Calu3 (cell line): ENCODE measurements at regions not wholly inside any gene's neighbourhood (a gene's known extent, or its start where the extent isn't known, plus 50 kb on each side); places are given as distances from the start of the nearest gene placed in this dataset.

Experiments used
- BruUV-seq: library from RNA; stranded (reverse); fragments of 400-500 nt; replicated peaks from 2 replicates; lab custom pipeline; 2021; lab: Mats Ljungman, UMichigan
- CTCF ChIA-PET: fragments of 300-600 bp; sonication (Branson Sonifier 250); formaldehyde crosslinking; loops from one replicate; lab custom pipeline; 2022; ENCODE audit warnings: antibody characterized with exemption; lab: Charles Lee
- DNase-seq: peaks from one replicate; pipeline ENCODE4 v3.0.0; 2022
- H3K27ac Mint-ChIP-seq: one replicate; pipeline ENCODE4 v1.8.0; 2022; ENCODE audit warnings: mixed read lengths; ENCODE audit not compliant: unreplicated experiment
- H3K27me3 Mint-ChIP-seq: one replicate; pipeline ENCODE4 v1.8.0; 2022; ENCODE audit warnings: mixed read lengths; ENCODE audit not compliant: unreplicated experiment
- H3K36me3 Mint-ChIP-seq: one replicate; pipeline ENCODE4 v1.8.0; 2022; ENCODE audit warnings: mild to moderate bottlenecking, moderate library complexity, mixed read lengths; ENCODE audit not compliant: insufficient read depth, unreplicated experiment
- H3K4me1 Mint-ChIP-seq: one replicate; pipeline ENCODE4 v1.8.0; 2022; ENCODE audit warnings: mild to moderate bottlenecking, low read depth, mixed read lengths; ENCODE audit not compliant: unreplicated experiment
- H3K4me3 Mint-ChIP-seq: one replicate; pipeline ENCODE4 v1.8.0; 2022; ENCODE audit warnings: mild to moderate bottlenecking, low read depth, moderate library complexity, mixed read lengths; ENCODE audit not compliant: unreplicated experiment
- H3K9me3 Mint-ChIP-seq: one replicate; pipeline ENCODE4 v1.8.0; 2022; ENCODE audit warnings: low read depth, mixed read lengths; ENCODE audit not compliant: unreplicated experiment
- intact Hi-C: fragments of 100-400 bp; cut with micrococcal nuclease; formaldehyde crosslinking; loops from one replicate; pipeline ENCODE4 v1.10.0; 2022; ENCODE audit not compliant: unreplicated experiment
- TF ChIP-seq, protein P1 (sequence below): fragments of 200-600 bp; IDR thresholded peaks from one replicate; pipeline ENCODE4 v1.8.0; 2022; ENCODE audit warnings: antibody characterized with exemption; ENCODE audit not compliant: unreplicated experiment

DNA sequence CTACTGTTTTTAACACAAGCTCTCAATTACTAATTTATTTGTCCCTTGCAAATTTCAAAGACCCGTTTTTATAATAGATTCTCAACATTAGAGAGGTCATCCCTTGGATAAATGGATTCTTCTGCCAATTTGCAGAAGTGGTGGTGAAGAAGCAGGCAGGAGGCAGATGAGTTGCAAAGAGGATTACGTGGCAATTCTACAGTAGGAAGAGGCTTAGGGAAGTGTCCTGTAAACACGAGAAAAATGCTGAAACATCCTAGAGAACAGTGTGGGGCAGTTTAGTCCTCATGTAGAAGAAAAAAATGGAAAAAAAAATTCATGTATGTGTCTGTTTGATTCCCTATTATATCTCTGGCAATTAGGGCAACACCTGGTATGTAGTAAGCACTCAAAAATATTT lies 87.6 kb downstream of the BMP2 start:
- TF ChIP-seq, protein P1, sequence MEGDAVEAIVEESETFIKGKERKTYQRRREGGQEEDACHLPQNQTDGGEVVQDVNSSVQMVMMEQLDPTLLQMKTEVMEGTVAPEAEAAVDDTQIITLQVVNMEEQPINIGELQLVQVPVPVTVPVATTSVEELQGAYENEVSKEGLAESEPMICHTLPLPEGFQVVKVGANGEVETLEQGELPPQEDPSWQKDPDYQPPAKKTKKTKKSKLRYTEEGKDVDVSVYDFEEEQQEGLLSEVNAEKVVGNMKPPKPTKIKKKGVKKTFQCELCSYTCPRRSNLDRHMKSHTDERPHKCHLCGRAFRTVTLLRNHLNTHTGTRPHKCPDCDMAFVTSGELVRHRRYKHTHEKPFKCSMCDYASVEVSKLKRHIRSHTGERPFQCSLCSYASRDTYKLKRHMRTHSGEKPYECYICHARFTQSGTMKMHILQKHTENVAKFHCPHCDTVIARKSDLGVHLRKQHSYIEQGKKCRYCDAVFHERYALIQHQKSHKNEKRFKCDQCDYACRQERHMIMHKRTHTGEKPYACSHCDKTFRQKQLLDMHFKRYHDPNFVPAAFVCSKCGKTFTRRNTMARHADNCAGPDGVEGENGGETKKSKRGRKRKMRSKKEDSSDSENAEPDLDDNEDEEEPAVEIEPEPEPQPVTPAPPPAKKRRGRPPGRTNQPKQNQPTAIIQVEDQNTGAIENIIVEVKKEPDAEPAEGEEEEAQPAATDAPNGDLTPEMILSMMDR, result no peak
- no peak overlapping the region for H3K4me3 Mint-ChIP-seq
- CTCF ChIA-PET, result interaction anchor here (0.7 kb wide), 2 partner anchors 12 to 230 kb away, joined by 4 to 6 read pairs; no protein-coding TSS in a partner anchor

GRCh38 chr20:6855796-6856195 lies 88.3 kb downstream of the BMP2 start:
- CTCF ChIA-PET, result interaction anchor here (0.6 kb wide), 1 partner anchor 598 kb away, joined by 3 read pairs; no protein-coding TSS in a partner anchor
- Mint-ChIP-seq H3K27ac (no peak overlapping the region), H3K4me1 (no peaks in the 10 kb centered on the region), H3K36me3 (no peaks in the 10 kb centered on the region), H3K9me3 (no peaks in the 10 kb centered on the region), H3K27me3 (peaks cover 14% of the 10 kb centered on the region), H3K4me3 (no peak overlapping the region)
- intact Hi-C loops, result no loop called here
- no peak for DNase-seq
- no TSS peak for BruUV-seq
- TF ChIP-seq, protein P1, result no peak

More for the DNA sequence above, 87.6 kb downstream of the BMP2 start:
- Mint-ChIP-seq H3K4me1 (no peaks in the 10 kb centered on the region), H3K27ac (no peak overlapping the region), H3K9me3 (no peaks in the 10 kb centered on the region), H3K36me3 (no peaks in the 10 kb centered on the region), H3K27me3 (peaks cover 14% of the 10 kb centered on the region)
- no peak for DNase-seq
- no TSS peak for BruUV-seq
- intact Hi-C loops, result no loop called here

GRCh38 chr20:6857927-6858326 lies 90.4 kb downstream of the BMP2 start:
- no TSS peak for BruUV-seq
- TF ChIP-seq, protein P1, result no peak
- Mint-ChIP-seq H3K4me1 (no peaks in the 10 kb centered on the region), H3K9me3 (no peaks in the 10 kb centered on the region), H3K27me3 (peaks cover 14% of the 10 kb centered on the region), H3K4me3 (no peak overlapping the region), H3K36me3 (no peaks in the 10 kb centered on the region), H3K27ac (no peak overlapping the region)
- CTCF ChIA-PET, result no interaction called here
- intact Hi-C loops, result no loop called here
- DNase-seq, result no peak

DNA sequence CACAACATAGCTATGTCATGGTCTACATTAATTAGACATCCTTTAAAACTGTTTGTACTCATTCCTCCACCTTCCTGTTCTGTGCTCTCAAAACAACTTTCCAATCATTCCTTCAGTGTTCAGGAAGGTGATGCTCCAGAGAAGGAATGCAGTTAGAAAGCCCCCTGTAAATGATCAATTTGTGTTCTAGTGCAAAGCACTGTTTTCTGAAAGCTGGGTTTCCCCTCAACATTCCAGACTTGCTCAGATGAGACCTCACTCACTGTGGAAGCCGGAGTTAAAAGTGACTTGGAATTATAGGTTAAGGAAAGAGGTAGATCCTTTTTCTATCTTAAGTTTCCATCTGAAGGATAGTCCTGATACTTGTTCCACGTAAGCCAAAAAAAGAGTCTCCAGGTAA lies 95.9 kb downstream of the BMP2 start:
- no peaks in the 10 kb centered on the region for H3K9me3 Mint-ChIP-seq
- no peak overlapping the region for H3K4me3 Mint-ChIP-seq
- BruUV-seq, result no TSS peak
- no peaks in the 10 kb centered on the region for H3K36me3 Mint-ChIP-seq
- TF ChIP-seq, protein P1, result no peak
- no peaks in the 10 kb centered on the region for H3K4me1 Mint-ChIP-seq
- CTCF ChIA-PET, result interaction anchor here (0.6 kb wide), 1 partner anchor 30 kb away, joined by 3 read pairs; no protein-coding TSS in a partner anchor
- intact Hi-C loops, result no loop called here
- no peak overlapping the region for H3K27ac Mint-ChIP-seq
- DNase-seq, result no peak
- no peaks in the 10 kb centered on the region for H3K27me3 Mint-ChIP-seq
